DOHH2 (cell line): ENCODE measurements at regions not wholly inside any gene's neighbourhood (a gene's known extent, or its start where the extent isn't known, plus 50 kb on each side); places are given as distances from the start of the nearest gene placed in this dataset.

ENCODE experiments used
- H3F3A ChIP-seq: fragments of 200-600 bp; sonication (generic), shearing (Covaris generic); 2 replicates; pipeline ENCODE4 v1.6.0; 2016; ENCODE audit warnings: antibody characterized with exemption, mild to moderate bottlenecking; ENCODE audit not compliant: control insufficient read depth, insufficient read depth
- H3K27ac ChIP-seq: fragments of 200-600 bp; sonication (generic); 2 replicates; pipeline ENCODE4 v1.5.1; 2014; ENCODE audit warnings: low read depth, mild to moderate bottlenecking, low read length, moderate library complexity
- H3K27me3 ChIP-seq: fragments of 200-600 bp; sonication (generic); 2 replicates; pipeline ENCODE4 v1.6.1; 2014; ENCODE audit warnings: mild to moderate bottlenecking, low read length, mixed read lengths; ENCODE audit not compliant: control insufficient read depth
- H3K36me3 ChIP-seq: fragments of 200-600 bp; sonication (generic); 2 replicates; pipeline ENCODE4 v1.6.1; 2014; ENCODE audit warnings: mild to moderate bottlenecking, low read length, moderate library complexity, mixed read lengths; ENCODE audit not compliant: control insufficient read depth
- H3K4me1 ChIP-seq: fragments of 200-600 bp; sonication (generic); 2 replicates; pipeline ENCODE4 v1.6.1; 2014; ENCODE audit warnings: mild to moderate bottlenecking, low read length, mixed read lengths; ENCODE audit not compliant: control insufficient read depth
- H3K4me2 ChIP-seq: fragments of 200-600 bp; sonication (generic); 2 replicates; pipeline ENCODE4 v1.6.0; 2014; ENCODE audit warnings: mild to moderate bottlenecking, low read length, moderate library complexity
- H3K4me3 ChIP-seq: fragments of 200-600 bp; sonication (generic); 2 replicates; pipeline ENCODE4 v1.5.1; 2014; ENCODE audit warnings: mild to moderate bottlenecking, low read length, mixed read lengths
- H3K79me2 ChIP-seq: fragments of 200-600 bp; sonication (generic); 2 replicates; pipeline ENCODE4 v1.6.1; 2014; ENCODE audit warnings: mild to moderate bottlenecking, low read length, mixed read lengths; ENCODE audit not compliant: control insufficient read depth
- H3K9me2 ChIP-seq: fragments of 200-600 bp; sonication (generic); replicated peaks from 2 replicates; pipeline ENCODE4 v1.6.1; 2014; ENCODE audit warnings: mild to moderate bottlenecking, low read length, mixed read lengths; ENCODE audit not compliant: control insufficient read depth
- H3K9me3 ChIP-seq: fragments of 200-600 bp; sonication (generic); 2 replicates; pipeline ENCODE4 v1.6.1; 2014; ENCODE audit warnings: antibody characterized with exemption, low read length, mixed read lengths; ENCODE audit not compliant: control insufficient read depth, insufficient read depth
- H4K20me1 ChIP-seq: fragments of 200-600 bp; sonication (generic); 2 replicates; pipeline ENCODE4 v1.6.0; 2014; ENCODE audit warnings: low read depth, mild to moderate bottlenecking, antibody characterized with exemption, low read length, moderate library complexity; ENCODE audit not compliant: control insufficient read depth, insufficient read depth
- EZH2phosphoT487 ChIP-seq: fragments of 200-600 bp; sonication (generic); IDR thresholded peaks from 2 replicates; pipeline ENCODE4 v1.6.1; 2017; ENCODE audit warnings: borderline replicate concordance, mild to moderate bottlenecking, antibody characterized with exemption, low read length, moderate library complexity, mixed read lengths
- TF ChIP-seq, protein P1 (sequence below): fragments of 200-600 bp; sonication (generic); IDR thresholded peaks from one replicate; pipeline ENCODE4 v1.5.1; 2014; ENCODE audit warnings: antibody characterized with exemption, mild to moderate bottlenecking, low read depth, low read length; ENCODE audit not compliant: poor library complexity, severe bottlenecking

DNA sequence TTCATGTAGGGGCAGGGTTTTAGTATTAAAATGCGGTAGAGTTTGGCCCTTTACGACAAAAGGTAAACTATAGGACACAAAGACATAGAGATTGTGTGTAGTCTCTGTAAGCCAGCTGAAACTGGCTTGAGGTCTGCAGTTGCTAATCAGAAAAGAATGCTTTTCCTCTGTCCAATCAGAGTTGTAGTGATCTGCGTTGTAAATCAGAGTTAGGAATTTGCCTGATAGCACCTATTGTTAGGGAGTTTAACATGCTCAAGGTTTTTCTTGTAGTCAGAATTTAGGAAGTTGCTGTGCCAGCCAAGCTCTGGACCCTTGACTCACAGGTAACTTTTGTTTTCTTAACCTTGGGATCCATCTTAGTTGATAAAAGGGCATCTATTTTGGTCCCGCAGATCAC, 61.2 kb upstream of the VTCN1 start:
- no peaks in the 10 kb centered on the region for H3F3A ChIP-seq
- TF ChIP-seq, protein P1, sequence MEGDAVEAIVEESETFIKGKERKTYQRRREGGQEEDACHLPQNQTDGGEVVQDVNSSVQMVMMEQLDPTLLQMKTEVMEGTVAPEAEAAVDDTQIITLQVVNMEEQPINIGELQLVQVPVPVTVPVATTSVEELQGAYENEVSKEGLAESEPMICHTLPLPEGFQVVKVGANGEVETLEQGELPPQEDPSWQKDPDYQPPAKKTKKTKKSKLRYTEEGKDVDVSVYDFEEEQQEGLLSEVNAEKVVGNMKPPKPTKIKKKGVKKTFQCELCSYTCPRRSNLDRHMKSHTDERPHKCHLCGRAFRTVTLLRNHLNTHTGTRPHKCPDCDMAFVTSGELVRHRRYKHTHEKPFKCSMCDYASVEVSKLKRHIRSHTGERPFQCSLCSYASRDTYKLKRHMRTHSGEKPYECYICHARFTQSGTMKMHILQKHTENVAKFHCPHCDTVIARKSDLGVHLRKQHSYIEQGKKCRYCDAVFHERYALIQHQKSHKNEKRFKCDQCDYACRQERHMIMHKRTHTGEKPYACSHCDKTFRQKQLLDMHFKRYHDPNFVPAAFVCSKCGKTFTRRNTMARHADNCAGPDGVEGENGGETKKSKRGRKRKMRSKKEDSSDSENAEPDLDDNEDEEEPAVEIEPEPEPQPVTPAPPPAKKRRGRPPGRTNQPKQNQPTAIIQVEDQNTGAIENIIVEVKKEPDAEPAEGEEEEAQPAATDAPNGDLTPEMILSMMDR: no peak
- TF ChIP-seq EZH2phosphoT487: no peak
- H3K27ac ChIP-seq: no peak overlapping the region
- H3K4me2 ChIP-seq: no peak overlapping the region
- H3K36me3 ChIP-seq: no peaks in the 10 kb centered on the region
- H3K4me1 ChIP-seq: no peaks in the 10 kb centered on the region
- no peaks in the 10 kb centered on the region for H3K9me2 ChIP-seq
- no peak overlapping the region for H3K4me3 ChIP-seq
- H3K27me3 ChIP-seq: no peaks in the 10 kb centered on the region
- no peaks in the 10 kb centered on the region for H4K20me1 ChIP-seq
- H3K79me2 ChIP-seq: no peaks in the 10 kb centered on the region
- H3K9me3 ChIP-seq: no peaks in the 10 kb centered on the region

DNA sequence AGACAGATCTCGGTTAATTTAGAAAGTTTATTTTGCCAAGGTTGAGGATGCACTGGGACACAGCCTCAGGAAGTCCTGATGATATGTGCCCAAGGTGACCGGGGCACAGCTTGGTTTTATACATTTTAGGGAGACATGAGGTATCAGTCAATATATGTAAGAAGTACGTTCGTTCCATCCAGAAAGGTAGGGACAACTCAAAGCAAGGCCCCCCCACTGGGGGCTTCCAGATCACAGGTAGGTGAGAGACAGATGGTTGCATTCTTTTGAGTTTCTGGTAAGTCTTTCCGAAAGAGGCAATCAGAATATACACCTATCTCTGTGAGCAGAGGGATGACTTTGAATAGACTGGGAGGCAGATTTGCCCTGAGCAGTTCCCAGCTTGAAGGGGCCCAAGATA, 60.4 kb upstream of the VTCN1 start:
- H3K36me3 ChIP-seq: no peaks in the 10 kb centered on the region
- no peak overlapping the region for H3K4me3 ChIP-seq
- no peaks in the 10 kb centered on the region for H3K9me2 ChIP-seq
- no peaks in the 10 kb centered on the region for H3K27me3 ChIP-seq
- no peaks in the 10 kb centered on the region for H4K20me1 ChIP-seq
- no peaks in the 10 kb centered on the region for H3K79me2 ChIP-seq
- no peak overlapping the region for H3K4me2 ChIP-seq
- H3F3A ChIP-seq: no peaks in the 10 kb centered on the region
- no peaks in the 10 kb centered on the region for H3K4me1 ChIP-seq
- no peaks in the 10 kb centered on the region for H3K9me3 ChIP-seq
- H3K27ac ChIP-seq: no peak overlapping the region
- no peak for TF ChIP-seq EZH2phosphoT487
- TF ChIP-seq, protein P1: no peak

DNA sequence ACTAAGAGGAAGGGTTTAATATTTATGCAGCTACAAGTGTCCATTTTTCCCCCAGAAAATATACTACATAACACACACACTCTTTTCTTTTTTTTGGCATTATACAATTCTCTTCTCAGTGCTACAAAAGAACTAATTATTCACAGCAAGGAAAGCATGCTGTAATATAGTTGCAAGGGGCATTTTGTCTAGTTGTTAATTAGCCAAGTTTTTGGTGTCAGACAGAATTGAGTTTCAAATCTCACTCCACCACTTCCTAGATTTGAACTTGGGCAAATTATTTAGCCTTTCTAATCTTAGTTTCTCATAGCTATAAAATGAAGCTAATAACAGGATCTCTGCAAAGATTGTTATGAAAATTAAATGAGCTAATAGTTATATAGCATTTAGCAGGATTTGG, 60.0 kb upstream of the VTCN1 start:
- Histone ChIP-seq H3K27ac (no peak overlapping the region), H3K36me3 (no peaks in the 10 kb centered on the region), H3K9me3 (no peaks in the 10 kb centered on the region), H3K9me2 (no peaks in the 10 kb centered on the region), H3K4me1 (no peaks in the 10 kb centered on the region), H4K20me1 (no peaks in the 10 kb centered on the region), H3K4me2 (no peak overlapping the region), H3F3A (no peaks in the 10 kb centered on the region), H3K79me2 (no peaks in the 10 kb centered on the region), H3K27me3 (no peaks in the 10 kb centered on the region), H3K4me3 (no peak overlapping the region)
- no peak for TF ChIP-seq EZH2phosphoT487
- TF ChIP-seq, protein P1: no peak
